GM18511 (cell line): ENCODE measurements at regions not wholly inside any gene's neighbourhood (a gene's known extent, or its start where the extent isn't known, plus 50 kb on each side); places are given as distances from the start of the nearest gene placed in this dataset.

Experiments used
- ATAC-seq: cut with Tn5 transposase; IDR thresholded peaks from one replicate; pipeline ENCODE4 v1.9.1; 2021; ENCODE audit warnings: mild to moderate bottlenecking, moderate library complexity; ENCODE audit not compliant: unreplicated experiment

DNA sequence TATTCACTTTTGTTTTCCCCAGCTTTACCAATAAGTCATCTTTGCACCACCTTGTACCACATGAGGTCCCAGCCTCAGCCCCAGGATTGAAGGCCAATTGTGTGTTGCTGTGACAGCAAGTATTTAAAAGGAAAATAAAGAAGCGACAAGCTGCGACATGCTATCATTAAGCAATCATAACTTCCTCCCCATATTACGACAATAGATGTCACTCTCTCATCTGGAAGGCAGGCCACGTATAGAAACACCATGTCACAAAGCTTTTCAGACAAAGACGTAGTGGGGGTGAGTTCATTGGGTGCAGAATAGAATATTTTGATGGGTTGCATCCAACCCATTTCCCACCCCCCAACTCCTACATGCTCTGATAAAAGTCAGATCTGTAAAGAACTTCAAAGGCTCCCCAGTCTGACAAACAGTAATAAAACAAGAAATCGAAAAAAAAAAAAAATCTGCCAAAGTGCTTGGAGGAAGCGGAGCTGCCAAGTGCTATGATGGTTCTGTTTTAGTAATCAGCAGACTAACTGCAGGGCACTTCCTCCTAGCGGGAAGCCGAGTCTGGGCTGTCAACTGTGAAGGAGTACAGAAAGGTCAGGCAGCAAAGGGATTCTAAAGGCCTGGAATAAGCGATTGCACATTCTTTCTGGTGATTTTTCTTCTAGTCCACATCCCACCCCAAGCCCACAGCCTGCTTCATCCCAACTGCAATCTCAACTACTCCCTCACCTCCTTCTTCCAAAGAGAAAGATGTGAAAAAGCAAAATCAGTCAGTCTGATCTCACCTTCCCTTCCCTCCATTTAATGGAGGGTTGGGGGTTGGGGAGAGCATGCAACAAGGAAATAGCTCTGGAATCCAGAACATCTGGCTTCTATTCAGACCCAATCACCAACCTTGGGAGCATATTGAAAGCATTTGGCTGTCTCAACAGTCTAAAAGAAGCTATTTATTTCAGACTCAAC is 131.4 kb upstream of the UBASH3B start:
- no peak for ATAC-seq

DNA sequence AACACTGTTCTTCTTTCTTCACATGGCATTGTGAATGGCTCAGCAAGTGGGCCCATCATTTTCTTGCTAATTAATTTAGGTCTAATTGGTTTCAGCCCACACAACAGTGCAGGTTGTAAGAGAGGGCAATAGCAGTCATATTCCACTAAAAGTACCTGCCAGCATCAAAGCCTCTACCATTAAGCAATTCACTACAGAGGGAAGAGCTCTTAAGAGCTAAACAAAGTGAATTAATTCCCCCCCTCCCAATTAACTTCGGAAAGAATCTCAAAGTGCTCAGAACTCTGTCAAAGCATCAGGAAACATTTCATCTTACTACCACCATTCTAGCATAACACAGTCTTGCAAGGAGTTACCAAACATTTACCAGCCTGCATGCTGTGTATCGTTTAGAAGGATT is 133.9 kb upstream of the UBASH3B start:
- no peak for ATAC-seq

DNA sequence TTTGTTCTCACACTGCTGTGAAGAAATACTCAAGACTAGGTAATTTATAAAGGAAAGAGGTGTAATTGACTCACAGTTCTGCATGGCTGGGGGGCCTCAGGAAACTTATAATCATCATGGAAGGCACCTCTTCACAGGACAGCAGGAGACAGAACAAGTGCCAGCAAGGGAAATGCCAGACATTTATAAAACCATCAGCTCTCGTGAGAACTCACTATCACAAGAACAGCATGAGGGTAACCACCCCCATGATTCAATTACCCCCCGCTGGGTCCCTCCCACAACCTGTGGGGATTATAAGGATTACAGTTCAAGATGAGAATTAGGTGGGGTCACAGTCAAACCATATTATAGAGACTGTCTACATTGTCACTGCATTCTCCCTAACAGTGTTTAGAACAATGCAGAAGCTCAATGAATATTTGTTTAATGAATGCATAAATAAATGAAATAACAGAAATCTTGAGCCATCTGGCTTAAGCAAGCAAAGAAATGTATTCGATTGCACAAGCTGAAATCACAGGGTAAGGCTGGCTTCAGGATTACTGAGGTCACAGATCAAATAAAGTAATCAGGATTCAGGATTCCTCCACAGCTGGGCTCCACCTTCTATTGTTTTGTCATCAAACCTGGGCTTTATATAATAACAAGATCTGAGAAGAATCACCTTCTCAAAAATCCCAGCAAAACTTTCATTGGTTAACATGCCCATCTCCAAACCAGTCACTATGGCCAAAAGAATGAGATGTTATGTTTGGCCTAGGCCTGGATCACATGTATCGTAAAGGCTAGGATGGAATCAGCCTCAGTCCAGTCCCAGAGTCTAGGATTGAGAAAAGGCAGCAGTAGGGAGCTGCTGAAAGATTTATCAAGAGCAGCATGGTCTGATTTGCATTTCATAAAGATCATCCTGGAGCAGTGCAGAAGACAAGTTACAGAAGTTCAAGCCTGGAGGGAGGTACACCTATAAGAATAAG is 137.8 kb upstream of the UBASH3B start:
- no peak for ATAC-seq

DNA sequence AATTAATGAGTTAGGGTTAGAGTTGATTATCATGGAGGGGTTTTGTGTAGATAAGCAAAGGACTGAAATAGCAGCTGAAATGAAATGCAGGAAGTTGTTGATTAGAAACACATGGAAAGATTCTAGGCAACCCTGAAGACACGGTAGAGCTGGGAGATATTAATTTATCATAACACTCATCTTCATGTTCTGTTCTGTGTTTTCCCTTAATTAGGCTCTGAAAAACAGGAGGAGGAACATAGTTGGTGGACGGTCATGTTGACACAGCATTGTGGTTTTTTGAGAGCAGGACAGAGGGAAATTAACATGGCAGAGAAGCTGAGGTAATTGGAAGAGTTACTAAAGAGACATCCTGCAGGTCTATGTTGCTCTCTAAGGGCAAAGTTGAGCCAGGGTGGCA is 138.8 kb upstream of the UBASH3B start:
- no peak for ATAC-seq

DNA sequence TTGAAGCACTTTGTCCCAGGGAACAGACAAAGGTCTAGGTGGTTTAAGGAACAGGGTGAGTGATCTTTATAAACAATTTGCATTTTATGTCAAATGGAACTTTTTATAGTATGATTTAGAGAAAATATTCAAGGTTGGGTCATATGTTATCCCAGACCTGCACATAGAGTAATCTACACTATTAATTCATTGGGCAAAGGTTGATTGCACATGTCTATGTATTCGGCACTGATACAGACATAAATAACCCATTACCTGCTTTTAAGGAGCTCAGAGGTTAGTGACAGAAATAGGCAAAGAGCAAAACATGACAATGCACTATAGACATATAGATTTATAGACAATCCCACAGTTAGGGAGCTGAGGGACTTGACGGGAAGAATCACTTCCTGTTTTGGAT is 141.5 kb upstream of the UBASH3B start:
- no peak for ATAC-seq

DNA sequence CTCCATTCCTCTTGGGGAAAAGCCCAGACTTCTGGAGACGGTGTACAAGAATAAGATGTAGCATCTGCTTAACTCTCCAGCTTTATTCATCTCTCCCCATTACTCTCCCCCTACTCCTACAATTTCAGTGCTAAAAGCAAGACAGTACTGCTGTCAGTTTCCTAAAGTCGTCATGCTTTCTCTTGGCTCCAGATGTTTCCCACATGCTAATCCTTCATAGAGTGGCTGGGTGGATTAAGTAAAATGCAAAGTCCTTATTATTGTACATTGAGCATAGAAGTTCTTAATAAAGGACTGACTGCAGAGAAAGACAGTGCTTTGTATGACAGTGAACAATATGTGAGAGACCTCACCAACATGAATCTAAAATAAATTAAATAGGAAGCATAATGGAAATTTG is 142.2 kb upstream of the UBASH3B start:
- ATAC-seq, result no peak

DNA sequence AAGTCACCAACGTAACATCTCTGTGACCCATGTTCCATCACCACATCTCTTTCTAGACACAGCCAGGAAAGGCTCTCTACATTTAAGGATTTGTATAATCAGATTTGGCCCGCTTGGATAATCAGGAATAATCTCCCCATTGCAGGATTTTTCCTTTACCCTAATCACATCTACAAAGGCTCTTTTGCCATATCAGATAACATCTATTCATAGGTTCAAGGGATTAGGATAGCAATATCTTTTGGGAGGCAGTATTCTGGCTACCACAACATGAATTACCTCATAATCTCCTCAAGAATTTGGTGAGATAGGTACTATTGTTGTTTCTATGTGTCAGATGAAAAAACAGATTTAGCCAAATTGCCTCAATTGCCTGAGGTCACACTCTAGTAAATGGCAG is 142.8 kb upstream of the UBASH3B start:
- no peak for ATAC-seq

DNA sequence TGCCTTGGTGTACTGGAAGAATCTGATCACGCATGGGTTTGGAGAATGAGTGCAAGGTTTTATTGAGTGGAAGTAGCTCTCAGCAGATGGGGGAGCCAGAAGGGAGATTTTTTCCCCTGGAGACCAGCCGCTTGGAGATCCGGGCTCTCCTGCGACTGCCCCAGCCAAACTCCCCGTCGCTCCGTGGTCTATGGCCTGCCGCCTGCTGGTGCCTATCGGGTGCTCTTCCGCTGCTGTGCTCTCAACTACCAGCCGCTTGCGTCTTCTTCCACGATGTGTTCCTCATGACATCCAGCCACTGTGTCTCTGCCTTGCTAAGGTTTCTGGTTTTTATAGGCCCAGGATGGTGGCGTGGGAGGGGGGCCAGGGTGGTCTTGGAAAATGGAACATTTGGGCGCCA is 145.6 kb upstream of the UBASH3B start:
- no peak for ATAC-seq

DNA sequence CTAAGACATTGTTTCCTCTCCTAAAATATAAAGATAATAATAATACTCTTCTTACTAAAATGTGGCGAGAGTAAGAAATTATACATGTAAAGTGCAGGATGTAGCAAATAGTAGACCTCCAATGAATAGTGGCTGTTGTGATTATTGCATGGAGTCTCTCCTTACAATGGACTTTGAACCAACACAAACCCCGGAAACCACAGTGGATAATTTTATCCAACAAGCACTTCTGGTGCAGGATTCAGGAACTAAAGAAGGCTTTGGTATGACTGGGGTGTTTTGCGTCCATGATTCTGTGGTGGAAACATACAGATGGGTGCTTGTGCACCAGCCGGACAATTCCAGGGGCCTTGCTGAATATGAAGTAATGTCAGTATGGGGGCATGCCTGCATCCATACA is 146.4 kb upstream of the UBASH3B start:
- ATAC-seq, result no peak

DNA sequence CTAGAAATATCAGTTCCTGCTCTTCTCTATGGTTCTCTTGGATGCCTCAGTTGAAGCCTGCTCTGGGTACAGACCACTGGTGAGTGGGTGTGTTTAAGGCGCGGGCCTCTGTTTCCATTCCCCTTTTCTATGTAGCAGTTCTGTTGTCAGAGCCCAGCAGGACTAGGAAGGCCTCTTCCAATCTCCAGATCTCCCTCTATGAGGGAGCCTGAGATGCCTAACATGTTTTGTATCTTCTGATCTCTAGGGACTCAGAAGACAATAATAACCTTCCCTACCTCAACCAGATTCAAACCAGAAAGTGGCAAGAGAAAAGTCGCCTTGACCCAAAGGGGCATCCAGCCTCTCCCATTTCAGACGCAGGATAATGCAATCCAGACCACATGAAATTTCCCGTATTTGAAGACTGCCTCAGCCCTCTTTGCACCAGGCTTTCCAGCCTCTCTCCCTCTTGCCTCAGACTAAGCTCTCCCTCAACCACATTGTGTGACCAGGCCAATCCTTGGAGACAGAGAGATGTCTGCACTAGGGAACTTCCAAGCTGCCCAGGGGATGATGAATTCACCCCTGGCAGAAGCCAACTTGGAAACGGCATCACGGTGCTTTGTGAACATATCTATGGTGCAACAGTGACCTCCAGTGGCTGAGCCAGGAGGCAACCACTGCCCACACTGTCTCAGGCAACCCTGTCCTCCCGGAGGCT is 150.1 kb upstream of the UBASH3B start:
- peak; percentile 61 for ATAC-seq

DNA sequence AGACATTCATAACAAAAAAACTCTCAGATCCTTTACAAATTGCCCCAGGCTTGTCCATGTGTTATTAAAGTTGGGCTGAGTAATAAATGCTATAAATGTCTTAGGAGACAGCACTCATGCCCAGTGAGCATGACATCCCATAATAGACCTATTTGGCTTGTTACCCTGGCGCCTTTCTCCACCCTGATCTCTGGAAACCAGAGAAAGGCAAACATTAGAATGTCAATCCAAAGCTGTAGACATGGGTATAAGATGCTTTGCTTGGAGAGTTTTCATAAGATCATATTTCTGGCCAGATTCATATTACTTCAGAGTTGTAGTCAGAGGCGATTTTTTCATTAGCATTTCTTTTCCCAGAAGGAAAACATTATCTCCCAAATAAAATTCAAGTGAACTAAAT is 161.3 kb upstream of the UBASH3B start:
- ATAC-seq, result no peak

DNA sequence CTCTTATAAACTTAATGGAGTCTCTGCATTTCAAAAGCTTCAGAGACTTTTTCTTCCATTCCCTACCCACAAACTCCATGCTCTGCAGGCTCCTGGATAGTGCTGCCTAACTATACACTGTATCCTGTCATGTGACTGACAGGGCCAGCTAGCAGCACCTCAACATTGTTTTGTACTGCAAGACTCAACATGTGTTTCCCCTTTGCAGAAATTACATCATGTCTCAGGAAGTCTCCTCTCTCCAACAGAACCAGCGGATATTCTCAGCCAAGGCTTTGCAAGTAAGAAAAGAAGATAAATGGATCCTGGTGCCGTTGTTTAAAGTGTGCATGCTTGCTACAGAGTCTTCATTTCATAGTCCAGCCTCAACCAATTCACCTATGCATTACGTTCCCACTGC is 164.0 kb upstream of the UBASH3B start:
- no peak for ATAC-seq

DNA sequence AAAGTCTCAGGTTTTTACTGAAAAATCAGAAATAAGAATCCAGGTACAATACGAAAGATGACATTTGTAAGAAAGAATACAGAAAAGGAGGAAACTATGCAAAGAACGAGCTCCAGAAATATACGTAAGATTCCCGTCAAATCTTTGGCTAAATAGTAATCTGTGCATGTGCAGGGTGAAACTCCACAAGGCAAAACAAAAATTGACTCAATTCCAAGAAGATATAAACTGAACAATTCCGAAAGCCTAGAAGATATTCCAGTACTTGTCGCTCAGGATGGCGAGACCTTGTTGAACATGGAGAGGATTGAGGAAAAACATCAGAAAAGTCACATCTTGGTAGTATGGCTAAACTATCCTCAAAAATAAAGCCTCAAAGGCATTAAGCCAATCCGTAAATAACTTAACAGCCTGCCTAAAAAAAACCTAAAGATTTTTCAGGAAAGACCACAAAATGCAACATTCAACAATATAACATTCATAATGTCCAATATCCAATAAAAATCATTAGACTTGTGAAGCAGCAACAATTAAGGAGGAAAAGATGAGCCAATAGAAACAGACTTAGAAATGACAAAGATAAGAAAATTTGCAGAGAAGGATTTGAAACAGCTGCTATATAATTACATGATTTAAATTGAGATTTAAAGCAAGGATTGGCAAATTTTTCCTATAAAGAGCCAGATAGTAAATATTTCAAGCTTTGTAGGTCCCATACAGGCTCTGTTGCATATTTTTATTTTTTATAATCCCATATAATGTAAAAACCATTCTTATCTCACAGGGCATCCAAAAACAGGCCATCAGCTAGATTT is 166.4 kb upstream of the UBASH3B start:
- ATAC-seq, result no peak

DNA sequence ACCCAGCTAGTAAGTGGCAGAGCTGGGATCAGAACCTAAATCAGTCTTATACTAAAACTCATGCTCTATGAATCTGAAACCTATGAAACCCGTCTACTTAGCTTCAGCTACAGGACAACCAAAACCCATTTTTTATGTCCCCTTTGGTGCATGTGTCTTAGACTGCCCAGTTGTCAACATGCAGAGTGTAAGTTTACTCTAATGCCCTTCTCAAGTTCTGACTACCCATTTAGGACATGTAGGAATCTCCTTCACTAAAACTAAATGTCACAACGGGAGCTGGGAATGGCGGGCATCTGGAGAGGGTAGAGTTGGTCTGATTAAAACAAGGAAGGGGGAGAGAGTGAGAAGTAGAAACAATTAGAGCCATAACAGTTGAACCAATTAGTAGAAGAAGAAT is 167.9 kb upstream of the UBASH3B start:
- ATAC-seq, result no peak

DNA sequence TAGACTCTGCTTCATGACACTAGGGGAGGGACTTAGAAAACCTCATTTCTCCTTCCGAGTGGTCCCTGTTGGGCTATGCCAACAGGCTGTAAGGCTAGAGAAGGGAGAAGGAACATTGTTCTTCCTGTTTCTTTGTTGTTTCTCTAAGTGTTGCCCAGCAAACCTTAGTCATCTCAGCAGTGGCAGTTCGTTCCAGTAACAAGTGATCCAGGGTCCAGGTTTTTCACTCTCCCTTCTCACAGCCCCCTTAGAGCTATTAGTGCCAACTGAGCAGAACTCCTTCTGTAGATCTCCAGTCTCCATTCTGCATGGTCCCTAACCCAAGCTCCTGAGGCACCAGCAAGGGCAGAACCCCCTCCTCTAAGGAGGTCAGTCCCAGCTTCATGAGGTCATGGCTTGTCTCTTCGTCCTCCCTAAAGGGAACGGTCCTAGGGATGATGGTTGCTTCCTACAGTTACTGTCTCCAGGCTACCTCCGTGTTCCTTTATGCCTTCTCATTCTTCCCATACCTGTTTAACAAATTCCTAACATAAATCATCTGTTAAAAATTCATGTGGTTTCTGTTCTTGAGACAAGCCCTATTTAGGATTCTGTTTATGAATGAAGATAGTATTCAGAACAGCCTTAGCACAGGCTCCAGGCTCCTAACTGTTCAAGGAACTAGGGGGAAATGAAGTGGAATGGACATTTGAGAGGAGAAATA is 168.6 kb upstream of the UBASH3B start:
- ATAC-seq, result no peak

DNA sequence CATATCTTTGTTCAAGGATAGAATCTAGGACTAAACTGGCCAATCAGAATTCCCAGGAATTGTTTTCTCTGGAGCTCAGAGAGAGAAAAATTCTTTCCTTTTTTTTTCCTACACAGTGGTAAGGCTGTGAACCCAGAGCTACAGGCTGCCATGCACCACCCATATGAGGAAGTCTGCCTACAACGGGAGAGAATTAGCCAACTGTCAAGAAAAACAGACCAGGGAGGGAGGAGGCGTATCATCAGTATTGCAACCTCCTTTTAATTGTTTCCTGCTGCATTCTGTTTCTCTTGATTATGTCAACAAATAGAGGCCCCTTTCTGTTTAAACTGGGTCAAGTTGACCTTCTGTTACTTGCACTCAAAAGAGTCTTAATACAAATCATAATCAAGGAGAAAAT is 176.5 kb upstream of the UBASH3B start:
- ATAC-seq, result no peak

DNA sequence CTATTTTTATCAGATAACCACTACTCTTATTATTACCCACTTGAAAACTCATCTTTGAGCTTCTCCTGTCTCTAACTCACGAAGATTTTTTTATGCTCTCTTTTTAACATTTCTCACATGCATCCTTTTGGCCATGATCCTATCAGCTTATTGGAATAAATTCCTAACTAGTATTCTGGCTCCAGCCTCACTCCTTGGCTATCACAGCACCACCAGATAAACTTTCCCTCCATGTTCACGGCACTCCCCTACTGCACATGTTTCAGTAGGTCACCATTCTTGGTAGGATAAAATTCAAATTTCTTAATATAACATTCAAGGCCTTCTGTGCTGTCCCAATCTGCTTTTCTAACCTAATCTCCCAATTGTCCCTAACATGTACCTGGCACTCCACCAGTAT is 186.6 kb upstream of the UBASH3B start:
- ATAC-seq, result no peak

DNA sequence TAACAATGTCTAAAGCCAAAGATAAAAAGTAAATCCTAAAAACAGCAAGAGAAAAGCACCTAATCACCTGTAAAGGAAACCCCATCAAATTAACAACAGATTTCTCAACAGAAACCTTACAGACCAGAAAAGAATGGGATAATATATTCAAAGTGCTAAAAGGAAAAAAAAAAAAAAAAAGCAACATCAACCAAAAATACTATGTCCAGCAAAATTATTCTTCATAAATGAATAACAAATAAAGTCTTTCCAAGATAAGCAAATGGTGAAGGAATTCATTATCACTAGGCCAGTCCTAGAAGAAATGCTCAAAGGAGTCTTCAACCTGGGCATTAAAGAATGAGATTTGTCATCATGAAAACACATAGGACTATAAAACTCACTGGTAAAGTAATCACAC is 192.0 kb upstream of the UBASH3B start:
- ATAC-seq, result no peak

DNA sequence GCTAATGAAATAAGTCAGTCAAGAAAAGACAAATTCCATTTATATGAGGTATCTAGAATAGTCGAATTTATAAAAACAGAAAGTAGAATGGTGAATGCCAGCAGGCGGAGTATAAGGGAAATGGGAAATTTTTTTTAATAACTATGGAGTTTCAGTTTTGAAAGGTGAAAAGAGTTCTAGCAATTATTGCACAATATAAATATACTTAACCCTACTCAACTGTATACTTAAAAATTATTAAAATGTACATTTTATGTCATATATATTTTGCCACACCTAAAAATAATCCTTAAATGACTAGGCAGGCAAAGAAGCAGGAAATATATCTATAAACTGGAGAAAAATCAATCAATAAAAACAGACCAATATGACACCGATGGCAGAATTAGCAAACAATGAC is 196.5 kb upstream of the UBASH3B start:
- ATAC-seq, result no peak

DNA sequence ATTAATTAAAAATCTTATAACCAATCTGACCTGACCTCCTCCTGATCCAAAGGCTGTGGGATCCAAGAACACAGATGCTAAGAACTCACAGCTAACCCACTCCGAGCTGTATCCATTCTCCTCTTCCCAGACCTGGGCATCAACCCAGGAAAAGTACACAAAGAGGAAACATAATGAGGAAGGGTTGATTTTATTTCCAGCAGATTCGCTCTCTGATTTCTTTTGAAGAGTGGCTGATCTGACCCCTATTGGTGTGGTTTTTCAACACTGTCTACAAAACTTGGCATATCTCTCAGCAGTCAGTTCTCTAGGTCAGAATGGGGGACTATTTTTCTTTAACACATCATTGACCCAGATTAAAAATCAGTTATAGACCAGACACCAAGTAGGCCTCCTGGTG is 201.9 kb upstream of the UBASH3B start:
- no peak for ATAC-seq
